Neural cell (in vitro differentiated cells): ENCODE measurements at regions not wholly inside any gene's neighbourhood (a gene's known extent, or its start where the extent isn't known, plus 50 kb on each side); places are given as distances from the start of the nearest gene placed in this dataset.

ENCODE experiments used
- CTCF ChIP-seq: fragments of 450-650 bp; IDR thresholded peaks from 2 replicates; pipeline ENCODE4 v1.5.1; 2014; ENCODE audit warnings: antibody characterized with exemption, mild to moderate bottlenecking, moderate library complexity; ENCODE audit not compliant: poor library complexity, severe bottlenecking
- EZH2 ChIP-seq: fragments of 200-600, 300-800 bp; shearing (Covaris generic), sonication (generic); IDR thresholded peaks from 2 replicates; pipeline ENCODE4 v1.6.1; 2014; ENCODE audit warnings: antibody characterized with exemption, low read length, borderline replicate concordance, mild to moderate bottlenecking; ENCODE audit not compliant: insufficient read depth, poor library complexity, severe bottlenecking
- POLR2AphosphoS5 ChIP-seq: IDR thresholded peaks from 2 replicates; pipeline ENCODE4 v1.6.1; 2012
- RAD21 ChIP-seq: fragments of 450-650 bp; conservative IDR thresholded peaks from 2 replicates; pipeline ENCODE4 v1.6.1; 2014; ENCODE audit warnings: antibody characterized with exemption, mild to moderate bottlenecking, moderate library complexity
- TAF1 ChIP-seq: IDR thresholded peaks from 2 replicates; pipeline ENCODE4 v1.6.1; 2012; ENCODE audit warnings: low read depth

GRCh38 chr2:138324068-138324771 is 177.3 kb upstream of the SPOPL start:
- TF ChIP-seq CTCF = no peak
- no peak for TF ChIP-seq EZH2
- TF ChIP-seq RAD21 = no peak
- TF ChIP-seq TAF1 = no peak
- TF ChIP-seq POLR2AphosphoS5 = no peak
